Esophagus muscularis mucosa (tissue), 4 donors: ENCODE measurements at regions not wholly inside any gene's neighbourhood (a gene's known extent, or its start where the extent isn't known, plus 50 kb on each side); places are given as distances from the start of the nearest gene placed in this dataset.

Source experiments
- CTCF ChIP-seq, 3 experiments: fragments of 200-600 bp in 2 of 3; fragments of 450-650 bp in 1 of 3; sonication (generic) in 2 of 3; IDR thresholded peaks; one replicate each; pipeline ENCODE4 v1.5.1; 2017 to 2019; ENCODE audit warnings: antibody characterized with exemption in 3 of 3, mild to moderate bottlenecking in 2 of 3, moderate library complexity in 1 of 3
- EP300 ChIP-seq: sonication (generic); formaldehyde crosslinking; IDR thresholded peaks from one replicate; pipeline ENCODE4 v1.6.1; 2017; ENCODE audit warnings: antibody characterized with exemption
- POLR2A ChIP-seq: fragments of 450-650 bp; IDR thresholded peaks from one replicate; pipeline ENCODE4 v1.6.1; 2017; ENCODE audit warnings: antibody characterized with exemption, moderate library complexity, mild to moderate bottlenecking, low read depth
- POLR2AphosphoS5 ChIP-seq, 2 donors: sonication (generic); formaldehyde crosslinking; IDR thresholded peaks; one replicate each; pipeline ENCODE4 v1.6.1; 2017; ENCODE audit warnings: antibody characterized with exemption in 2 of 2

DNA sequence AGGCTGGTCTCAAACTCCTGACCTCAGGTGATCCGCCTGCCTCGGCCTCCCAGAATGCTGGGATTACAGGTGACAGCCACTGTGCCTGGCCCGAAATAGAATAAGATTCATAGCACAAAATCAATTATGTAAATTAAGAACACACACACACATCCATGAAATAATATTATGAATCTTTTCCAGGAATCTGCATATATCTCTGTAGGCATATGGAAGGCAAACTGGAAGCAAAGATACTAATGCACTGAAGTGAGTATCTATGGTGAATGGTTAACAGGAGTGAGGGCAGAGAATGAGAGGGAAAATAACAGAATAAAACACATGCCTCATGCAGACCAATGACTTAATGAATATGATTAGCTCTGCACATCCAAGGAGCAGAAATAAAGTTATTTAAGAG lies 61.6 kb upstream of the ATP2B4 start:
- no peak for TF ChIP-seq POLR2A
- TF ChIP-seq CTCF (IDR thresholded peaks at IDR 0.05), result no peak
- no peak for TF ChIP-seq EP300
- no peak for TF ChIP-seq POLR2AphosphoS5 (IDR thresholded peaks at IDR 0.05)
